ENCODE measurements at regions not wholly inside any gene's neighbourhood (a gene's known extent, or its start where the extent isn't known, plus 50 kb on each side); places are given as distances from the start of the nearest gene placed in this dataset.

- DNase-seq = no peak
- in situ Hi-C loops (cut with HindIII; ENCODE audit: low pct_ligation_motif_present, low pct_unique_long_range_greater_than_20kb, low sequenced_read_pairs) = no loop called here
Measured at GRCh38 chr5:4627131-4627530, 513.0 kb upstream of the ADAMTS16 start.

DNA sequence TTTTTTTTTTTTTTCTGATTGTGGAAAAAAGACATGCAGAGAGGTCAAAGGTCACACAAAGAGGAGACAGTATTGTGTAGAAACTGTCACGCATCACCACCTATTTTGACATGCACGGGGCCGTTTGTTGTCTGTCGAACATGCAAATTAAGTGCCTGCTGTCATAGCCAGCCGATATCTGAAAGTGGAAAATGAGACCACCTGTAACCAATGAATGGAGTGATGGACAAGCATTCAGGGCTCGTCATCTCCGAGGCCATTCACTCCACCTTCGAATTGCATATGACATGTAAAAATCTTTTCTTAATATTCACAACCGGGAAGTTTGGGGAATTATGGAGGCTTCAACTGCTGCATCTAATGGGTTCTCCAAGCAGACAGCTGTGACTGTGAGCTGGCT lies 512.2 kb upstream of the ADAMTS16 start:
- in situ Hi-C loops (cut with HindIII; ENCODE audit: low pct_ligation_motif_present, low pct_unique_long_range_greater_than_20kb, low sequenced_read_pairs) = no loop called here
- DNase-seq = no peak

- in situ Hi-C loops (cut with HindIII; ENCODE audit: low pct_ligation_motif_present, low pct_unique_long_range_greater_than_20kb, low sequenced_read_pairs) = no loop called here
- DNase-seq = no peak
Measured at GRCh38 chr5:4628645-4629385, 511.3 kb upstream of the ADAMTS16 start.

- DNase-seq = no peak
- in situ Hi-C loops (cut with HindIII; ENCODE audit: low pct_ligation_motif_present, low pct_unique_long_range_greater_than_20kb, low sequenced_read_pairs) = no loop called here
Measured at GRCh38 chr5:4630031-4630430, 510.1 kb upstream of the ADAMTS16 start.

GRCh38 chr5:4634342-4634741 lies 505.8 kb upstream of the ADAMTS16 start:
- in situ Hi-C loops (cut with HindIII; ENCODE audit: low pct_ligation_motif_present, low pct_unique_long_range_greater_than_20kb, low sequenced_read_pairs) = no loop called here
- no peak for DNase-seq

DNA sequence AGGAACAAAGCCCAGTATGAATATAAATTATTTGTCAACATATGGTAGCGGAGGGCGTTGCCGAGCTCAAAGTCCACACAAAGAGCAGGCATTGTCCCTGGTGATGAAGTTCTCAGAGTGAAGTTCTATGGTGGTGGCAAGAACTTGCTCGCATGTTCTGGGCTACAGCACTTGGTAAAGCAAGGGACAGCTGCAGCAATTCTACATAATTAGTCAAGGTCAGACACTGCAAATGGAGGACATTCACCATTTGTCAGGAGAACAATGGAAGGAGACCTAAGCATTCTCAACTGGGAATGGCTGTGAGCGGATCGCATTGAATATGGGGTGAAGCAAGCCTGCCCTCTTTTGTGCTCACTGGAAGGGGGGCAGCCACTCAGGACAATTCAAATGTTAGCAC lies 503.8 kb upstream of the ADAMTS16 start:
- in situ Hi-C loops (cut with HindIII; ENCODE audit: low pct_ligation_motif_present, low pct_unique_long_range_greater_than_20kb, low sequenced_read_pairs) = no loop called here

GRCh38 chr5:4639946-4640345 lies 500.2 kb upstream of the ADAMTS16 start:
- no peak for DNase-seq
- in situ Hi-C loops (cut with HindIII; ENCODE audit: low pct_ligation_motif_present, low pct_unique_long_range_greater_than_20kb, low sequenced_read_pairs) = no loop called here

More for the DNA sequence above, 503.8 kb upstream of the ADAMTS16 start:
- DNase-seq = no peak

DNA sequence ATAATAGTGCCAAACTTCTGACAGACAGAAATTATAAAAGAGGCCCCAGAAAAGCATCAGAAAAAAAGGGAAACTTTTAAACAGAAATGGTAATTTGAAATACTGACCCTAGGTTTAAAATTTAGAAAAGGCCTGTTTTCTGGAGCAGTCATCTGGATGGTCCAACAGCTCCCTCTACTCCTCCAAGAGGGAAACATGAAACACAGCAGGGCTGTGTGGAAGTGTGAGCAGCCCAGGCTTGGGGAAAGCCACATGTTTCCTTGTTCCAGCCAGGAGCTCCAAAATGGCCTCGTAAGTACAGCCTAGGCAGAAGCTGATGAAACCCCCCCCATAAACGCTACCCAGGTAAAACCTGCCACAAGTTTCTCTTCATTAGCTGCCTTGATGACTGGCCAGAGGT lies 499.3 kb upstream of the ADAMTS16 start:
- no peak for DNase-seq
- in situ Hi-C loops (cut with HindIII; ENCODE audit: low pct_ligation_motif_present, low pct_unique_long_range_greater_than_20kb, low sequenced_read_pairs) = no loop called here

GRCh38 chr5:4642525-4642924 lies 497.6 kb upstream of the ADAMTS16 start:
- in situ Hi-C loops (cut with HindIII; ENCODE audit: low pct_ligation_motif_present, low pct_unique_long_range_greater_than_20kb, low sequenced_read_pairs) = no loop called here
- DNase-seq = no peak

GRCh38 chr5:4643190-4643589 lies 496.9 kb upstream of the ADAMTS16 start:
- in situ Hi-C loops (cut with HindIII; ENCODE audit: low pct_ligation_motif_present, low pct_unique_long_range_greater_than_20kb, low sequenced_read_pairs) = no loop called here
- DNase-seq = no peak

- no peak for DNase-seq
- in situ Hi-C loops (cut with HindIII; ENCODE audit: low pct_ligation_motif_present, low pct_unique_long_range_greater_than_20kb, low sequenced_read_pairs) = no loop called here
Measured at GRCh38 chr5:4643960-4644359, 496.2 kb upstream of the ADAMTS16 start.

GRCh38 chr5:4646715-4647375 lies 493.3 kb upstream of the ADAMTS16 start:
- DNase-seq = no peak
- in situ Hi-C loops (cut with HindIII; ENCODE audit: low pct_ligation_motif_present, low pct_unique_long_range_greater_than_20kb, low sequenced_read_pairs) = no loop called here

DNA sequence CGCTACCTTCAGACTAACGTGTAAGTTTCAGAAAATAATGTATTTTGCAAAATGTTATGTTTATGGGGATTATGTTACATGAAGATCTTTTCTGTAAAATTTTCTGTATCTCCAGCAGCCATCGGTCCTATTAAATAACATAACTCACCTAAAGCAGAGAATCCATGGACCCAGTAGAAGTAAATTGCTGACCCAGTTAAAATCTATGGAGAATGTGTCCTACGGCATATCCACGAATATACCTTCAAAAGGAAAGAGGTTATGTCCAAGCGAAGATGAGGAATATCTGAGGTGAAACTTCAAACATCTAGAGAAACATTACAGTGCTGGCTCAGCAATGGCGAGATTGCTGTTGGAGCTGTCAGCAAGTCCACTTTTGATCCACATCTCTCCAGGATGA lies 492.2 kb upstream of the ADAMTS16 start:
- in situ Hi-C loops (cut with HindIII; ENCODE audit: low pct_ligation_motif_present, low pct_unique_long_range_greater_than_20kb, low sequenced_read_pairs) = no loop called here
- no peak for DNase-seq

GRCh38 chr5:4651806-4652565 lies 488.1 kb upstream of the ADAMTS16 start:
- no peak for DNase-seq
- in situ Hi-C loops (cut with HindIII; ENCODE audit: low pct_ligation_motif_present, low pct_unique_long_range_greater_than_20kb, low sequenced_read_pairs) = no loop called here

DNA sequence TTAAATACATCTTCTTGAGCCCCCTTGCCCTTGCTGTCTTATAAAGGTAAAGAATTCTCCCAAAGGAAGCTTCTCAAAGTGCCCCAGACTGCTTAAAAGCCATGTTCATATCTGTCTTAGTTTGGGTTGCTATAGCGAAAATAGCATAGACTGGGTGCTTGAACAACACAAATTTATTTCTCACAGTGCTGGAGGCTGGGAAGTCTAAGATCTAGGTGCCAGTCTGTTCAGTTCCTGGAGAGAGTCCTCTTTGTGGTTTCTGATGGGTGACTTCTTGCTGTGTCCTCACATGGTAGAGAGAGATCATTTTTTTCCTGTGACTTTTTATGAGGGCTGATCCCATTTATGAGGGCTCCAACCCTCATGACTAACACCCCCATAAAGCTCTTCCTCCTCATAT lies 486.7 kb upstream of the ADAMTS16 start:
- DNase-seq = no peak
- in situ Hi-C loops (cut with HindIII; ENCODE audit: low pct_ligation_motif_present, low pct_unique_long_range_greater_than_20kb, low sequenced_read_pairs) = no loop called here

DNA sequence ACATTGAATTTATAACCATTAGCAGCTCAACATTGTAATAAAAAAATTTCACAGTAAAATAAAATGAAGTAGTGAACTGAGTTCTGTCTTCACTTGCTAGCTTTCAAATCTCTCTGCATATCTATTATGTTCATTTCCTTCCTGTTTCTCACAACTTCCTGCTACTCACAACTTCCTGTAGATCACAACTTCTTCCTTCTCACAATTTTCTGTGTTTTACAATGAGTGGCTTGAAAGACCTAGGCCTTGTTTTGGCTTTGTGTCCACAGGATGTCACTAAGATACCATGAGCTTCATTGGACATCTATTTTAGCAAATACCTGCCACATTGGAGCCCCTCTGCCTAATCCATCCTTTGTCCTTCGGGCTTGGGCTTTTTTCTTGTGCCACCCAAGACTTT lies 480.3 kb upstream of the ADAMTS16 start:
- no peak for DNase-seq

GRCh38 chr5:4661326-4661725 lies 478.8 kb upstream of the ADAMTS16 start:
- in situ Hi-C loops (cut with HindIII; ENCODE audit: low pct_ligation_motif_present, low pct_unique_long_range_greater_than_20kb, low sequenced_read_pairs) = no loop called here
- DNase-seq = no peak

More for the DNA sequence above, 480.3 kb upstream of the ADAMTS16 start:
- in situ Hi-C loops (cut with HindIII; ENCODE audit: low pct_ligation_motif_present, low pct_unique_long_range_greater_than_20kb, low sequenced_read_pairs) = no loop called here

- no peak for DNase-seq
Measured at GRCh38 chr5:4661836-4662235, 478.3 kb upstream of the ADAMTS16 start.

DNA sequence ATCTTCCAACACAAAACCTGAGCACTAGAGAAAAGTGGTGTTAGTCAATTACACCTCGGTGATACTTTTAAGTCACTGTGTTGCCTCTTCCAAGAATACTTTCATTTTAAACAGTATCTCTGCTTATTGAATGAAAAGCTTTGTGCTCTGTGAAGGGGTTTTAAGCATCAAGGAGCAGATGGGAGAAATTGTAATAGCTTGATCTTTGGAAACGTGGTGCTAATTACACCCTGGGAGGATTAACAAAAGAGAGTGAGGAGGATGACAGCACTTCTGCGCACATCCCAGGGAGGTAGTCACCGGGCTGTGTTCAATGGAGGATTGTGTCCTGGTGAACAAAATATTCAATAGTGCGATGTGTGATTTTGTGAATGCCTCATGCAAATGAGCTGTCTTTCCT lies 477.4 kb upstream of the ADAMTS16 start:
- DNase-seq = no peak
- in situ Hi-C loops (cut with HindIII; ENCODE audit: low pct_ligation_motif_present, low pct_unique_long_range_greater_than_20kb, low sequenced_read_pairs) = no loop called here

More at GRCh38 chr5:4661836-4662235, 478.3 kb upstream of the ADAMTS16 start:
- in situ Hi-C loops (cut with HindIII; ENCODE audit: low pct_ligation_motif_present, low pct_unique_long_range_greater_than_20kb, low sequenced_read_pairs) = no loop called here
